Esophagus mucosa (tissue), 1 donor: ENCODE measurements at regions not wholly inside any gene's neighbourhood (a gene's known extent, or its start where the extent isn't known, plus 50 kb on each side); places are given as distances from the start of the nearest gene placed in this dataset.
"Not testable (repeated sequence)": the region's sequence is repeated elsewhere in the genome, so short reads cannot be mapped to it uniquely, and the experiment has no call there.

Source experiments
- ATAC-seq: fragments of 200-7000 bp; cut with Tn5 transposase; one replicate; pipeline ENCODE4 v1.9.1; 2020
- donor health status: DM: yes; HTN: yes; CAD: no.

DNA sequence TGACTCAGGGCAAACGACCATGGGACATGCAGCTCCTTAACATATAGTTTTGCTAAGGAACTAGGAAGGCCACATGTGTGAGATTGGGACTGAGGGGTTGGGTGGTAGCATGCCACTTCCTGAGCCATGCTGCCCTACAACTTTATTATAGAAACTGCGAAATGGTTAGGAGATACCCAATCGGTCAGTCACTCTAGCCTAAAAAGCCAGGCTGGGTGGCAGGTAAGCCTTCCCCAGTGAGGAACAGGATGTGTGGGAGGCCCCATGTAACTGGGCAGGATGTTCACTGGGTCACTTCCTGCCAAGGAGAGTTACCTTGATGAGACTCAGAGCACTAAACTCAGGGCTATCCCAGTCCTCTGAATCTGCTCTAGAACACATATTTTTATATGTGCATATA, 123.5 kb downstream of the MAP3K7 start:
- ATAC-seq: no peak

- ATAC-seq: no peak
These were observed 124.8 kb downstream of the MAP3K7 start for GRCh38 chr6:90462102-90462501.

DNA sequence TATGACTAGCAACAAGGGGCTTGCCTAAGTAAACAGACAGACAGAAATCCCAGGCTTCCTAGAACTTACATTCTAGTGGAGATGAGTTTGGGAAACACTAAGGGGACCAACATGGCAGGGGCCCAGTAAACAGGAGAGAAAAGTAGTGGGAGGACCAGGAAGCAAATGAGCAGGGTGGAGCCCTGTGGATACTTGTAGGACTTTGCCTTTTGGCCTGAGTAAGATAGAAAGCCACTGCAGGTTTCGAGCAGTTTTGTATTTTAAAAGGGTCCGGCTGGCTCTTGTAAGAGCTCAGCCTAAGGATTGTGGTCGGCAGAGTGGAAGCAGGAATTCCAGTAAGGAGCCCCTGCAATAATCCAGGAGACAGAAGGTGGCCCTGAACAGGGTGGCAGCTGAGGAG, 125.5 kb downstream of the MAP3K7 start:
- ATAC-seq: no peak

DNA sequence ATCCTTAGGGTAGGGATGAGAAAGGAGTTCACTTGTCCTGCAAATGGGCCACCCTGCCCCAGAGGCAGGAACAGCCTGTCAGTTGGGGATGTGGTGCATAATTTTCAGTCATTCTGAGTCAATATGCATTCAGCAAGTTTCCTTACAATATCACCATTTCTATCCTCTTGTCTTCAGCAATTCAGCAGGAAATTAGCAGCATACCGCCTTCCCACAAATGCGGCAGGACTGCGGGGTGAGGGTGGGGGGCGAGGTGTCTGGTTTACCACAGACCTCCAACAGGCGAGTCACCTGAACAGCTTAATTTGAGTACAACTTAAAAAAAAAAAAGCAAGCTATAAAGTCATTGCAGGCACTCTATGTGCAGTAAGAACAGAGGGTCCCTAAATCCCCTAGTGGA, 126.8 kb downstream of the MAP3K7 start:
- no peak for ATAC-seq

GRCh38 chr6:90459225-90459758, 127.6 kb downstream of the MAP3K7 start:
- ATAC-seq: peak; percentile 94

DNA sequence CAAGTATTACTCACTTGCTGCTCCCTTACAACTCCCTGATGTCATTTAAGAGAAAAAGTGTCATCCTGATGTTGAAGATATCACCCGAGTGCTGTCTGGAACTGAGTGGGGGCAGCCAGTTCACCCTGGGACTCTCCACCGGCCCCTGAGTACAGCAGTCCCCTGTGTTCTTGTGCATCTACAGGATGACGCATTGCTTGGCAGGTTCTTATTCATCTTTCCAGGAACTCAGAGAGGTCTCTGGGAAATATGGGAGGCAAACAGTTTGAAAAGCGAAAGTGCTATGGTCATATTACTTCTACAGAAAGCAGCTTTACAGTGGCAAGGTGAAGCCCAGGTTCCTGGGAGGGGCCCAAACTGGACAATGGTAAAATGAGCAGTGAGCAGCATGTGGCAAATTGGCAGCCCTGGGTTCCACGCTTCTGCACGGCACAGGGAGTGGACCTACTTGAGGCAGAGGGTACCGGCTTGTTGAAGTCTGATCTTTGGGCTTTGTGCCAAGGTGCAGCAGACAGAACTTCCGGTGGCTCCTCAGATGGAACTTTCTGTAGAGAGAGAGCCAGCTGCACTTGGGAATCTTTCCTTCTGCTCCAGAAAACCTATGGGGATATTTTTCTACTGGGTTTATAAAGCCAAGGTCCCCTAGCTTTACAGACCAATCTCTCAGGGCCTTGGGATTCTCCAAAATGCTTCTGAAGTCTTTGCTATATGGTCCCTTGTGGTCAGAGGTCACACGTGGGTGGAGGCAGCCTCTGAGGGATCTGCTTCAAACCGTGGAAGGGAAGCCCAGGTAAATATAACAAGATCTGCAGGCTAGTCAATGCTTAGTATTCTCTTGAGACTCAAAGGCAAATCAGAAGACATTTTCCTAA, 128.3 kb downstream of the MAP3K7 start:
- ATAC-seq: no peak

DNA sequence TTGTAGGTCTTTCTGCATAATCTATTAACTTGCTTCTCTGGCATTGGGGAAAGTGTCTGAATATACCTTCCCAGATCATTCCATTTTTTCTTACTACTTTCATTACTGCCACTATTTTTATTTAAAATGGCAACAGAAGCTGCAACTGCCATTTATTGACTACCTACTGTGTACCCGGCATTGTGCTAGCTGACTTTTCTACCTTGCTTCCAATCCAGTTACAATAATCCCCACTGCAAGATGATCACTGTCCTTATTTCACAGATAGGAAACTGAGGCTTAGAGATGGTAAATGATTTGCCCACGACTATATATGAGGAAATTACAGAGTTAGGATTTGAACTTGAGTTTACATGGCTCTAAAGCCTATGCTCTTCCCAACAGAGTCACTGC, 129.0 kb downstream of the MAP3K7 start:
- ATAC-seq: no peak

- ATAC-seq: not testable (repeated sequence)
These were observed 129.6 kb downstream of the MAP3K7 start for GRCh38 chr6:90456997-90457866.

DNA sequence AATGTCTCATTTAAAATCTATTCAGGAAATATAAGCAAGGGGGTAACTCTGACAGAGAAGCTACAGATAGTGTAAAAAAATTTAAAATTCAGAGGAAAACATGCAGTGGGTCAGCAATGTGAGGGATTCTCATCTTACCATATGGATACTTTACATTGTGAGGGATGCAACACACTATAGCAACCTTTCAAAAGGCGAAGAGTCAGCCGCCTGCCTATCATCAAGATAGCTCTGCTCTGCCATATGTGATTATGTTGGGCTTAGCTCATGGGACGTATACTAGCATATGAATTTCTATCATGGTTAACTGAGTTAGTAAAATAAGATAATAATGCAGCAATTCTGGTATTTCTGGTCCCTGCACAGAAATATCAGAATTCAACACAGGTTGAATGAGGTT, 130.9 kb downstream of the MAP3K7 start:
- ATAC-seq: no peak

GRCh38 chr6:90454836-90455427, 131.9 kb downstream of the MAP3K7 start:
- ATAC-seq: no peak

- ATAC-seq: no peak
These were observed 136.5 kb downstream of the MAP3K7 start for GRCh38 chr6:90450268-90450953.

DNA sequence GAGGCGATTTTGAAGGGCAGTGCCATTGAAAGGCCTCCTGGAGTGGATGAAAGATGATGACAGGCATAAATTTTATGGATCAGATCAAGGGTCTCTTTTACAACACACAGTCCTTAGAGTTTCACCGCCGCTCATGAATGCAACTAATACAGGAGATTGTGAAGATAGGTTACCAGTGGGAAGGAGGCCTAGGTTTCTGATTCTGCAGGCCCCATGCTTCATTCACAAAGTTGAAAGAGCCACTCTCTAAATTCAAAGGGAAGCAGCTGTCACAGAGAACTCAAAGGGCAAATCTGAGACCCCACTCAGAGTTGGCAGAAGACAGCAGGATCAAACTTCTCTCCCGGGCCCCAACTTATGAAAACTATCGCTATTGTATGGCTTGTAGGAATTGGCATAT, 137.6 kb downstream of the MAP3K7 start:
- ATAC-seq: no peak

DNA sequence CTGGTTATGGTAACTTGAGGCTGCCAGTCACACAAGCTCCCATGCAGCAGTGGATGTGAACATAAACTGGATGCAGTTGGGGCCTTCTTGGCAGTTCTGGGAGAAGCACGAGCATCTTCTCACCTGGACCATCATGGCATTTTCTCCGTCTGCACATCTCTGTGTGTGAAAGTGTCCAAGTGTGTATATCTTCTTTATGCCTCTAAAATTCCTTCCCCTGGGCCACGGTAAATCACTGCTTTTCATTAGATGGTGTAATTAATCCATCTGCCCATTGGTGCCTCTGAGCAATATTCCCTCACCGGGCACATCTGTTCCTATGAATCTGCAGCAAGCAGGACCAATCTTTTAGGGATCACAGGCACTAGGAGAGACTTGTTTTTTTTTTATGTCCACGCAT, 138.0 kb downstream of the MAP3K7 start:
- no peak for ATAC-seq

DNA sequence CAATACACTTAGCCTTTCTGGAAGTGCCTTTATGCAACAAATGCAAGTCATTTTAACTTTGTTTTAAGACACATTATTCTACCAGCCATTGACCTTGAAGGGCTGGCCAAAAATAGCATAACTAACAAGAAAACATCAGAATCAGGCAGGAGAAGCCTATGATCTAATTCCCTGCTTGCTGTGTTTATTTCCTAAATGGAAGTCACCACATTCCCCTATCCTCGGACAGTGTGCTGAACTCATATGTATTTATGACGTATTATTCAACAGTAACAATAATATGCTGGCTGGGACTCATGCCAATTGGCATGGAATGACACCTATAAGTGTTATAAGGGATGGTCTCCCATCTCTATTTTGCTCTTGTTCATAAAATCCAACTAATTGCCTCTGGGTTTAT, 140.7 kb downstream of the MAP3K7 start:
- no peak for ATAC-seq

DNA sequence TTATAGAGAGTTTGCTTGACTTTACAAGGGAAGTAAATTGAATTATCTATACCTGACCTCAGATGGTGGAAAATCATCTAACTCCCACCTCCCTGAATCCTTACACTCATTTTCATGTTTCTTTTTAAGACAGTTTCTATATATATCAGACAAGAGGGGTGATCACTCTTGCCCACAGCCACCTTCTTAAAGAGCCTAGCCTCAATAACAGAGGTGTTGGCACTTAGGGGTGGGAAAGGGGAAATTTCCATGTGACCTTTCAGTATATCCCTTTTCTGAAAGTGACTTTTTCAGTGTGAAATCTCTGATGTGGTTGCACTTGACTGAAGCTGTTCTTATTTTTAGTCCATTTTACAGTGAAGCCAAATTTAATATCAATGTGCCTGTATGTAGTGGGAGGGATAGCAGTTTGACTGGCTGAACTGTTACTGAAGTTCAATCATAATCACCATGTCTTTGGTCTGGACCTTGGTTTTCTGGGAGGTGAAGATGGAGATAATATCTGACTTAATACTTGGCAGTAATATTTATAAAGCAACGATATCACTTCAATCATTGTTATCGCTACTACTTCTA, 141.3 kb downstream of the MAP3K7 start:
- no peak for ATAC-seq

- no peak for ATAC-seq
These were observed 142.6 kb downstream of the MAP3K7 start for GRCh38 chr6:90444160-90444714.

- no peak for ATAC-seq
These were observed 144.5 kb downstream of the MAP3K7 start for GRCh38 chr6:90442366-90442765.

GRCh38 chr6:90440586-90441283, 144.1 kb upstream of the BACH2 start:
- no peak for ATAC-seq

DNA sequence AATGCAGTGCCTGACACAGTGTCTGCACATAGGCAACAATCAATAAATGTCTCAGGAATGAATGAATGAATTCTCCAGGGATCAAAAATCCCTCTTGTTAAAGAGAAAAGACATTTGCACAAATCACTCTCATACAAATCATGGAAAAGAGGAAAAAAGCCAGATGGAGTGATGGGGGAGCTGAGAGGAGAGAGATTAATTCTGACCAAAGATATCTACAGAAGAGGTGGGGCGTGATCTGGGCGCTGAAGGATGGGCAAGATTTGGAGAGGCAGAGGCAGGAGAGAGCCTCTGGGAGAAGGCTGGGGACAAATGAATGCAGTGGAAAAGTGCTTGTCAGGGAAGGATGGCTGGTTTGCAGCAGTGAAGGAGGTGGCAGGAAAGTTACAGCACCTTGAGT, 142.9 kb upstream of the BACH2 start:
- no peak for ATAC-seq

- no peak for ATAC-seq
These were observed 139.8 kb upstream of the BACH2 start for GRCh38 chr6:90436403-90436802.
